ENCODE measurements at regions not wholly inside any gene's neighbourhood (a gene's known extent, or its start where the extent isn't known, plus 50 kb on each side); places are given as distances from the start of the nearest gene placed in this dataset.

GRCh38 chr14:101220921-101221510, 317.5 kb upstream of the RTL1 start:
- ATAC-seq, result no peak
- Histone ChIP-seq H3K36me3 (replicated peaks in 1 of 2; ENCODE audit: control insufficient read depth in 1 of 2, insufficient read depth in 2 of 2, low read length in 2 of 2) (no peaks in the 10 kb centered on the region), H3K79me2 (ENCODE audit: insufficient read depth, low read length) (no peaks in the 10 kb centered on the region), H3K4me1 (ENCODE audit: insufficient read depth, low read length) (peaks cover 69% of the 10 kb centered on the region), H3K9ac (ENCODE audit: insufficient read depth, low read depth, low read length) (no peak overlapping the region), H2AFZ (ENCODE audit: low read length) (no peak overlapping the region), H3K27me3 (ENCODE audit: control insufficient read depth in 1 of 2, insufficient read depth in 2 of 2, low read length in 2 of 2) (peaks cover 0 to 10% of the 10 kb centered on the region in 2 experiments; a peak in 3 of 5 replicates), H3K9me3 (ENCODE audit: low read length) (no peaks in the 10 kb centered on the region), H3K4me3 (replicated peaks in 1 of 3; ENCODE audit: insufficient read depth in 1 of 3, low read depth in 2 of 3, low read length in 3 of 3) (no peak overlapping the region), H3K4me2 (ENCODE audit: low read depth, low read length) (no peak overlapping the region), H4K20me1 (ENCODE audit: insufficient read depth, low read length) (no peaks in the 10 kb centered on the region), H3K27ac (ENCODE audit: extremely low read length, insufficient read depth, low read length) (no peak overlapping the region)
- POLR2A ChIA-PET, result no interaction called here
- CTCF ChIA-PET (ENCODE audit: low intra/inter-chr PET ratio, low total read pairs), result no interaction called here
- intact Hi-C loops (cut with micrococcal nuclease; ENCODE audit: unreplicated experiment) (loop anchor here (1.0 kb wide), 1 partner anchor 26 kb away; no protein-coding TSS in a partner anchor), in situ Hi-C loops (cut with HindIII; ENCODE audit: extremely low pct_ligation_motif_present, low pct_unique_long_range_greater_than_20kb) (no loop called here)
- no TSS peak for BruUV-seq (replicated peaks)
- DNase-seq (ENCODE audit: low spot score), result no peak
- FAIRE-seq, result no peak
- 77% methylated on average over 10 of the region's 16 CpGs for WGBS (ENCODE audit: low lambda C conversion rate)
- TF ChIP-seq NR0B2 (CRISPR knock-in tag; IDR thresholded peaks at IDR 0.05) (no peak), ZNF687 (CRISPR knock-in tag; IDR thresholded peaks at IDR 0.05) (0 out of 2 replicates have a peak, but pooled peaks have one; percentile 17)
